Transverse colon (tissue), 4 donors: ENCODE measurements at regions not wholly inside any gene's neighbourhood (a gene's known extent, or its start where the extent isn't known, plus 50 kb on each side); places are given as distances from the start of the nearest gene placed in this dataset.
A peak's percentile ranks its signal among the peaks of the same experiment; 100 is the strongest.
"Not testable (repeated sequence)": the region's sequence is repeated elsewhere in the genome, so short reads cannot be mapped to it uniquely, and the experiment has no call there.

ENCODE experiments used
- DNase-seq: peaks from one replicate; pipeline ENCODE4 v3.0.0-alpha.2; 2019
- H3K27ac ChIP-seq, 4 donors: fragments of 200-600 bp; sonication (generic); 2 replicates each; pipeline ENCODE4 v1.5.1; 2016 to 2018; ENCODE audit warnings: inconsistent platforms in 4 of 4
- H3K27me3 ChIP-seq: fragments of 200-600 bp; sonication (generic); 2 replicates; pipeline ENCODE4 v1.5.1; 2017; ENCODE audit warnings: inconsistent platforms
- H3K36me3 ChIP-seq, 4 donors: fragments of 200-600 bp; sonication (generic); 2 replicates each; pipeline ENCODE4 v1.5.1; 2017 to 2019; ENCODE audit warnings: inconsistent platforms in 4 of 4
- H3K4me1 ChIP-seq, 4 donors: fragments of 200-600 bp; sonication (generic); 2 replicates each; pipeline ENCODE4 v1.5.1; 2017 to 2020; ENCODE audit warnings: inconsistent platforms in 4 of 4
- H3K4me3 ChIP-seq, 4 donors: fragments of 200-600 bp; sonication (generic); 1 replicate in 1 of 4; 2 replicates in 3 of 4; pipeline versions ENCODE4 v1.5.1 to v1.6.1; 2017 to 2019; ENCODE audit warnings: inconsistent platforms in 4 of 4
- H3K9me3 ChIP-seq, 2 donors: fragments of 200-600 bp; sonication (generic); 2 replicates each; pipeline ENCODE4 v1.5.1; 2017 to 2019; ENCODE audit warnings: inconsistent platforms in 2 of 2
- EP300 ChIP-seq: sonication (generic); formaldehyde crosslinking; IDR thresholded peaks from one replicate; pipeline ENCODE4 v1.6.1; 2017; ENCODE audit warnings: antibody characterized with exemption, low read depth
- POLR2A ChIP-seq: fragments of 450-650 bp; IDR thresholded peaks from one replicate; pipeline ENCODE4 v1.6.1; 2016; ENCODE audit warnings: antibody characterized with exemption, mild to moderate bottlenecking, moderate library complexity
- POLR2AphosphoS5 ChIP-seq, 3 donors: sonication (generic); formaldehyde crosslinking; IDR thresholded peaks; one replicate each; pipeline ENCODE4 v1.6.1; 2016; ENCODE audit warnings: antibody characterized with exemption in 3 of 3
- WGBS, 2 donors: methylation state at CpG; one replicate each; pipeline ENCODE4 v1.1.5; 2018; ENCODE audit warnings: low coverage in 1 of 2; 5-methylcytosine and 5-hydroxymethylcytosine counted together
- in situ Hi-C, 4 donors: fragments of 200-750 bp; cut with MboI; loops; one replicate each; pipeline versions ENCODE4 v1.15.0 to v1.15.1; 2017; ENCODE audit warnings: low sequenced_read_pairs in 3 of 4, low pct_ligation_motif_present in 1 of 4, low pct_unique_long_range_greater_than_20kb in 1 of 4
- intact Hi-C: fragments of 100-400 bp; cut with DNase I; formaldehyde crosslinking; loops from one replicate; pipeline ENCODE4 v1.15.1; 2023; ENCODE audit warnings: low total_unique reads
- TF ChIP-seq, protein P1 (sequence below), 5 experiments: fragments of 200-600 bp in 3 of 5; fragments of 450-650 bp in 2 of 5; sonication (generic) in 3 of 5; IDR thresholded peaks; 1 replicate in 2 of 5; 2 replicates in 3 of 5; pipeline ENCODE4 v1.5.1; 2016 to 2017; ENCODE audit warnings: antibody characterized with exemption in 5 of 5, inconsistent platforms in 3 of 5, mild to moderate bottlenecking in 2 of 5, moderate library complexity in 1 of 5

DNA sequence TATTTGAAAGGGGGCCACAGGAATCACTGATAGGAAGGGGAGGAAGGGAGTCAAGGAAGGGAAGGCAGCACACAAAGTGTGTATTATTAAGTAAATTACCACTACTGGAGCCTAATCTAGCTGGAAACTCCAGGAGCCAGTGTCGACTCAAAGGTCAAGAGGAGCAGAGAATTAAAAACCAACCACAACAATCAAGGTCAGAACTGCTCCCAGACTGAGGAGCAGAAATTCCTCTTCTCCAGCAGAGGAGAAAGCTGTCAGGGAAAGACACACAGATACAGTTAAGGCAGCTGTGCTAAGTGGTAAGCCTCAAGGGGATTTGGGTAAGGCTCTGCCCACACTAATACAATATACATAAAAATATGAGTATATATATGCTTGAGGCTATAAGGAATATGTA lies 87.5 kb upstream of the PTPN13 start:
- no peaks in the 10 kb centered on the region for H3K9me3 ChIP-seq
- no peak overlapping the region for H3K4me3 ChIP-seq
- 52 to 67% methylated on average over 1 of the region's 1 CpG for WGBS, 2 donors
- TF ChIP-seq EP300 (no peak), POLR2AphosphoS5 (IDR thresholded peaks at IDR 0.05) (no peak), POLR2A (no peak)
- TF ChIP-seq, protein P1, sequence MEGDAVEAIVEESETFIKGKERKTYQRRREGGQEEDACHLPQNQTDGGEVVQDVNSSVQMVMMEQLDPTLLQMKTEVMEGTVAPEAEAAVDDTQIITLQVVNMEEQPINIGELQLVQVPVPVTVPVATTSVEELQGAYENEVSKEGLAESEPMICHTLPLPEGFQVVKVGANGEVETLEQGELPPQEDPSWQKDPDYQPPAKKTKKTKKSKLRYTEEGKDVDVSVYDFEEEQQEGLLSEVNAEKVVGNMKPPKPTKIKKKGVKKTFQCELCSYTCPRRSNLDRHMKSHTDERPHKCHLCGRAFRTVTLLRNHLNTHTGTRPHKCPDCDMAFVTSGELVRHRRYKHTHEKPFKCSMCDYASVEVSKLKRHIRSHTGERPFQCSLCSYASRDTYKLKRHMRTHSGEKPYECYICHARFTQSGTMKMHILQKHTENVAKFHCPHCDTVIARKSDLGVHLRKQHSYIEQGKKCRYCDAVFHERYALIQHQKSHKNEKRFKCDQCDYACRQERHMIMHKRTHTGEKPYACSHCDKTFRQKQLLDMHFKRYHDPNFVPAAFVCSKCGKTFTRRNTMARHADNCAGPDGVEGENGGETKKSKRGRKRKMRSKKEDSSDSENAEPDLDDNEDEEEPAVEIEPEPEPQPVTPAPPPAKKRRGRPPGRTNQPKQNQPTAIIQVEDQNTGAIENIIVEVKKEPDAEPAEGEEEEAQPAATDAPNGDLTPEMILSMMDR (IDR thresholded peaks at IDR 0.05): no peak
- intact Hi-C loops (no loop called here), in situ Hi-C loops (no loop called here)
- H3K27ac ChIP-seq: no peak overlapping the region
- H3K4me1 ChIP-seq: peaks cover 0 to 12% (median 0%) of the 10 kb centered on the region in 4 donors
- no peaks in the 10 kb centered on the region for H3K27me3 ChIP-seq
- no peak for DNase-seq
- no peaks in the 10 kb centered on the region for H3K36me3 ChIP-seq

DNA sequence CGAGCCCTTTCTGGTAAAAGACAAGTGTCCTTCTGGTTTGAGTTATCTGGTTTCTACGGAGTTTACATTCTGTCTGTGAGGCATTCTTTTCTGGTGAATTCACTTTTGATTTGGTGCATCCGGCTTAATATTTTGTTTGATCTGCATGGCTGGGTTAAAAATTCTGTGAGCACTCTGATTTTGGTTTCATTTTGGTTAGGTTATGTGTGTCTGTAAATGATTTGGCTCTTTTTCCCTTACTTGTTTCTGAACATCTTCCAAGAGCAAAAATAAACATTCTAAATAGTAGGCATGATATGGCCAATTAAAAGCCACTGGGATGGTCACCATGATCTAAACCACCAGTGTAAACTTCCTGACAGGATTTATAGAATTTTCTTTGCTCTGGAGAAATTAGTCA lies 85.7 kb upstream of the PTPN13 start:
- in situ Hi-C loops: no loop called here
- Histone ChIP-seq H3K4me1 (peaks cover 0 to 12% (median 0%) of the 10 kb centered on the region in 4 donors), H3K9me3 (no peaks in the 10 kb centered on the region), H3K36me3 (no peaks in the 10 kb centered on the region), H3K27ac (peak overlapping the region in 1 of 4 donors; percentile 35), H3K4me3 (peak overlapping the region in 1 of 4 donors; percentile 7), H3K27me3 (no peaks in the 10 kb centered on the region)
- 32 to 52% methylated on average over 3 of the region's 3 CpGs for WGBS, 2 donors
- no peak for DNase-seq
- intact Hi-C loops: no loop called here
- TF ChIP-seq POLR2A (no peak), EP300 (no peak), POLR2AphosphoS5 (IDR thresholded peaks at IDR 0.05) (no peak)
- TF ChIP-seq, protein P1 (IDR thresholded peaks at IDR 0.05): no peak

DNA sequence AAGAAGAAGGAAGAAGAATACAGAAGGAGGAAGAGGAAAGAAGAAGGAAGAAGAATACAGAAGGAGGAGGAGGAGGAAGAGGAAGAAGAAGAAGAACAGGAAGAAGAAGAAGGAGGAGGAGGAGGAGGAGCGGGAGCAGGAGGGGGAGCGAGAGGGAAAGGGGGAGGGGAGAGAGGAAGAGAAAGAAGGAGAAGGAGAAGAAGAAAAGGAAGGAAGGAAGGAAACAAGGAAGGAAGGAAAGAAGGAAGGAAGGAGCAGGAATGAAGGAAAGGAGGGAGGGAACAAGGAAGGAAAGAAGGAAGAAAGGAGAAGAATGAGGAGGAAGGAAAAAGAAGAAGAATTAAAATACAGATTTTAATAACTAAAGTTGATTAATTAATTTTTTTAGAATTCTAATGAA lies 82.5 kb upstream of the PTPN13 start:
- Histone ChIP-seq H3K4me1 (peaks cover 0 to 12% (median 0%) of the 10 kb centered on the region in 4 donors), H3K36me3 (no peaks in the 10 kb centered on the region), H3K4me3 (no peak overlapping the region), H3K9me3 (no peaks in the 10 kb centered on the region), H3K27me3 (no peaks in the 10 kb centered on the region), H3K27ac (no peak overlapping the region)
- intact Hi-C loops: no loop called here
- in situ Hi-C loops: no loop called here
- WGBS, 2 donors: 82 to 100% methylated on average over 2 of the region's 2 CpGs
- TF ChIP-seq EP300 (no peak), POLR2AphosphoS5 (IDR thresholded peaks at IDR 0.05) (no peak), POLR2A (no peak)
- TF ChIP-seq, protein P1 (IDR thresholded peaks at IDR 0.05): no peak
- no peak for DNase-seq

DNA sequence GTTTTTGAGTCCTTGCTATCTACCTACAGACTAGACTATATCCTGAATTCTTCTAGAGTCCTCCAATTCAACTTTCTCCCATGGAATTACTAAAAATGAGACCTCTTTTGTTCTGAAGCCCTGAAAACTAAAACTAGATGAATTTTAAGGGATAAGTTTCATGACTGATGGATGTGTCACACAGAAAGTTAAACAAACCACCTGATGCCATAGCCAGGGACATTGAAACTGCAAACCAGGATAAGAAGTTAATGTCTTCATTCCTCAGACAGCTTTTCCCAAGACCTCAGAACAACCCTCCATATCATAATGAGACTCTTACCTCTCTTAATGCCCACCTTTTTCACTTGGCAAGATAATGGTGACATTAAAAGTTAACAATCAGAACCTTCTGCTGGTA lies 81.5 kb upstream of the PTPN13 start:
- no peak overlapping the region for H3K27ac ChIP-seq
- H3K4me3 ChIP-seq: no peak overlapping the region
- no peaks in the 10 kb centered on the region for H3K9me3 ChIP-seq
- peaks cover 0 to 12% (median 0%) of the 10 kb centered on the region in 4 donors for H3K4me1 ChIP-seq
- DNase-seq: no peak
- H3K27me3 ChIP-seq: no peaks in the 10 kb centered on the region
- in situ Hi-C loops: no loop called here
- intact Hi-C loops: no loop called here
- H3K36me3 ChIP-seq: no peaks in the 10 kb centered on the region
- TF ChIP-seq POLR2A (no peak), POLR2AphosphoS5 (IDR thresholded peaks at IDR 0.05) (no peak), EP300 (no peak)
- TF ChIP-seq, protein P1 (IDR thresholded peaks at IDR 0.05): no peak

DNA sequence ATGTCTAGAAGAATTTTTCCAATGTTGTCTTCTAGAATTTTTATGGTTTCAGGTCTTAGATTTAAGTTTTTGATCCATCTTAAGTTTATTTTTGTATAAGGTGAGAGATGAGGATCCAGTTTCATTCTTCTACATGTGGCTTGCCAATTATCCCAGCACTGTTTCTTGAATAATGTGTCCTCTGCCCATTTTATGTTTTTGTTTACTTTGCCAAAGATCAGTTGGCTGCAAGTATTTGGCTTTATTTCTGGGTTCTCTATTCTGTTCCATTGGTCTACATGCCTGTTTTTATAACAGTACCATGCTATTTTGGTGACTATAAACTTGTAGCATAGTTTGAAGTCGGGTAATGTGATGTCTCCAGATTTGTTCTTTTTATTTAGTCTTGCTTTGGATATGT lies 78.2 kb upstream of the PTPN13 start:
- H3K36me3 ChIP-seq, H3K4me1 ChIP-seq, in situ Hi-C loops, H3K27me3 ChIP-seq, H3K27ac ChIP-seq, H3K9me3 ChIP-seq, DNase-seq, intact Hi-C loops, H3K4me3 ChIP-seq: not testable (repeated sequence)
- 69 to 78% methylated on average over 1 of the region's 1 CpG for WGBS, 2 donors
